ENCODE measurements at regions not wholly inside any gene's neighbourhood (a gene's known extent, or its start where the extent isn't known, plus 50 kb on each side); places are given as distances from the start of the nearest gene placed in this dataset.

GRCh38 chr9:109624143-109624542, 126.0 kb upstream of the PTPN3 start:
- TF ChIP-seq, protein P1, sequence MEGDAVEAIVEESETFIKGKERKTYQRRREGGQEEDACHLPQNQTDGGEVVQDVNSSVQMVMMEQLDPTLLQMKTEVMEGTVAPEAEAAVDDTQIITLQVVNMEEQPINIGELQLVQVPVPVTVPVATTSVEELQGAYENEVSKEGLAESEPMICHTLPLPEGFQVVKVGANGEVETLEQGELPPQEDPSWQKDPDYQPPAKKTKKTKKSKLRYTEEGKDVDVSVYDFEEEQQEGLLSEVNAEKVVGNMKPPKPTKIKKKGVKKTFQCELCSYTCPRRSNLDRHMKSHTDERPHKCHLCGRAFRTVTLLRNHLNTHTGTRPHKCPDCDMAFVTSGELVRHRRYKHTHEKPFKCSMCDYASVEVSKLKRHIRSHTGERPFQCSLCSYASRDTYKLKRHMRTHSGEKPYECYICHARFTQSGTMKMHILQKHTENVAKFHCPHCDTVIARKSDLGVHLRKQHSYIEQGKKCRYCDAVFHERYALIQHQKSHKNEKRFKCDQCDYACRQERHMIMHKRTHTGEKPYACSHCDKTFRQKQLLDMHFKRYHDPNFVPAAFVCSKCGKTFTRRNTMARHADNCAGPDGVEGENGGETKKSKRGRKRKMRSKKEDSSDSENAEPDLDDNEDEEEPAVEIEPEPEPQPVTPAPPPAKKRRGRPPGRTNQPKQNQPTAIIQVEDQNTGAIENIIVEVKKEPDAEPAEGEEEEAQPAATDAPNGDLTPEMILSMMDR (IDR thresholded peaks at IDR 0.05): no peak
- TF ChIP-seq PBX3 (IDR thresholded peaks at IDR 0.05) (no peak), BHLHE40 (IDR thresholded peaks at IDR 0.05; ENCODE audit: low read depth, low read length) (no peak), EP300 (IDR thresholded peaks at IDR 0.05) (no peak), MAFK (IDR thresholded peaks at IDR 0.05; ENCODE audit: partially characterized antibody) (no peak), REST (IDR thresholded peaks at IDR 0.05) (no peak), FOSL2 (IDR thresholded peaks at IDR 0.05) (no peak), FOSL2 (CRISPR knock-in tag; IDR thresholded peaks at IDR 0.05) (no peak), JUN (IDR thresholded peaks at IDR 0.05) (no peak), MAX (IDR thresholded peaks at IDR 0.05) (no peak), RFX5 (IDR thresholded peaks at IDR 0.05) (no peak), FOXS1 (CRISPR knock-in tag; IDR thresholded peaks at IDR 0.05) (no peak), JUNB (IDR thresholded peaks at IDR 0.05) (no peak)
